Endothelial cell of umbilical vein (primary cell): ENCODE measurements at regions not wholly inside any gene's neighbourhood (a gene's known extent, or its start where the extent isn't known, plus 50 kb on each side); places are given as distances from the start of the nearest gene placed in this dataset.

Experiments
- BruUV-seq: library from RNA; stranded (reverse); fragments of 400-500 nt; replicated peaks from 2 replicates; lab custom pipeline; 2021; lab: Mats Ljungman, UMichigan
- CTCF ChIA-PET: fragments of 300-600, 350-600 bp; sonication (Branson Sonifier 250); formaldehyde crosslinking; loops from one replicate; lab custom pipeline; 2021; ENCODE audit warnings: antibody characterized with exemption, inconsistent platforms; lab: Charles Lee
- POLR2A ChIA-PET: fragments of 300-600, 350-600 bp; sonication (Branson Sonifier 250); formaldehyde crosslinking; loops from one replicate; lab custom pipeline; 2021; ENCODE audit warnings: antibody characterized with exemption, inconsistent platforms; lab: Charles Lee
- DNase-seq: peaks from one replicate; pipeline ENCODE4 v3.0.0-alpha.2; 2011; ENCODE audit warnings: low read depth, low spot score
- FAIRE-seq: peaks from 2 replicates; lab custom pipeline; 2011; peaks lifted over from hg19 to GRCh38; lab: Jason Lieb, UNC
- H2AFZ ChIP-seq: 2 replicates; pipeline ENCODE4 v1.6.0; 2012; ENCODE audit warnings: low read depth, low read length, control low read depth, inconsistent platforms
- H3K27ac ChIP-seq: 2 replicates; pipeline ENCODE4 v1.5.1; 2011; ENCODE audit warnings: low read depth, mild to moderate bottlenecking, control low read depth, low read length, moderate library complexity; ENCODE audit not compliant: insufficient read depth
- H3K27me3 ChIP-seq, 2 experiments: 2 replicates each; pipeline versions ENCODE4 v1.6.0 to v1.6.1; 2011; ENCODE audit warnings: low read length in 2 of 2, mixed read lengths in 1 of 2; ENCODE audit not compliant: control insufficient read depth in 2 of 2, insufficient read depth in 2 of 2
- H3K36me3 ChIP-seq, 2 experiments: 2 replicates in 1 of 2; 3 replicates in 1 of 2; pipeline ENCODE4 v1.5.1; 2011; ENCODE audit warnings: low read length in 2 of 2, mild to moderate bottlenecking in 1 of 2, moderate library complexity in 1 of 2; ENCODE audit not compliant: control insufficient read depth in 2 of 2, insufficient read depth in 2 of 2; ENCODE audit errors: extremely low read depth in 1 of 2
- H3K4me1 ChIP-seq: 3 replicates; pipeline ENCODE4 v1.5.1; 2011; ENCODE audit warnings: mild to moderate bottlenecking, low read length; ENCODE audit not compliant: control insufficient read depth, insufficient read depth; ENCODE audit errors: extremely low read depth
- H3K4me2 ChIP-seq: 2 replicates; pipeline ENCODE4 v1.6.1; 2011; ENCODE audit warnings: low read length, control low read depth, mixed read lengths; ENCODE audit not compliant: insufficient read depth
- H3K4me3 ChIP-seq, 3 experiments: fragments of 200-600 bp in 1 of 3; sonication (generic), shearing (Covaris generic) in 1 of 3; replicated peaks in 1 of 3; 2 replicates each; pipeline ENCODE4 v1.5.1; 2011 to 2016; ENCODE audit warnings: control low read depth in 3 of 3, low read length in 3 of 3, mild to moderate bottlenecking in 2 of 3, inconsistent platforms in 1 of 3, low read depth in 1 of 3, moderate library complexity in 1 of 3; ENCODE audit not compliant: insufficient read depth in 1 of 3
- H3K79me2 ChIP-seq: 2 replicates; pipeline ENCODE4 v1.6.0; 2012; ENCODE audit warnings: low read length, inconsistent platforms; ENCODE audit not compliant: control insufficient read depth, insufficient read depth
- H3K9ac ChIP-seq: replicated peaks from 2 replicates; pipeline ENCODE3; 2011; ENCODE audit warnings: low read length, control low read depth; ENCODE audit not compliant: insufficient read depth; ENCODE audit errors: extremely low read depth
- H3K9me1 ChIP-seq: replicated peaks from 3 replicates; pipeline ENCODE4 v1.6.0; 2011; ENCODE audit warnings: mild to moderate bottlenecking, low read length; ENCODE audit not compliant: control insufficient read depth, insufficient read depth; ENCODE audit errors: extremely low read depth
- H3K9me3 ChIP-seq: replicated peaks from 2 replicates; pipeline ENCODE4 v1.5.1; 2012; ENCODE audit warnings: low read length, inconsistent platforms; ENCODE audit not compliant: control insufficient read depth, insufficient read depth
- H4K20me1 ChIP-seq: replicated peaks from 2 replicates; pipeline ENCODE3; 2011; ENCODE audit warnings: mild to moderate bottlenecking, low read length; ENCODE audit not compliant: control insufficient read depth, insufficient read depth; ENCODE audit errors: extremely low read depth
- EZH2 ChIP-seq: IDR thresholded peaks from 2 replicates; pipeline ENCODE4 v1.6.1; 2012; ENCODE audit warnings: borderline replicate concordance, low read depth, mild to moderate bottlenecking, moderate library complexity, low read length, inconsistent platforms; ENCODE audit not compliant: severe bottlenecking
- FOS ChIP-seq: IDR thresholded peaks from 2 replicates; pipeline ENCODE4 v1.6.1; 2011; ENCODE audit warnings: mild to moderate bottlenecking, low read length, moderate library complexity, borderline replicate concordance; ENCODE audit not compliant: insufficient read depth
- GATA2 ChIP-seq: IDR thresholded peaks from 2 replicates; pipeline ENCODE4 v1.7.0; 2011; ENCODE audit warnings: low read depth, mild to moderate bottlenecking, moderate library complexity, mixed read lengths, low read length; ENCODE audit not compliant: insufficient read length, insufficient read depth
- JUN ChIP-seq: IDR thresholded peaks from 2 replicates; pipeline ENCODE4 v1.6.1; 2011; ENCODE audit warnings: borderline replicate concordance, low read depth; ENCODE audit not compliant: insufficient read length, insufficient read depth
- MYC ChIP-seq: IDR thresholded peaks from one replicate; pipeline ENCODE4 v1.6.1; 2011; ENCODE audit warnings: mild to moderate bottlenecking, low read depth, low read length
- POLR2A ChIP-seq: IDR thresholded peaks from 2 replicates; pipeline ENCODE4 v1.6.1; 2012; ENCODE audit warnings: low read depth, mild to moderate bottlenecking, control low read depth, low read length
- POLR2AphosphoS5 ChIP-seq: IDR thresholded peaks from 2 replicates; pipeline ENCODE4 v1.6.1; 2012; ENCODE audit warnings: low read depth, mild to moderate bottlenecking, control low read depth, low read length, moderate library complexity; ENCODE audit not compliant: insufficient read depth
- dilution Hi-C: fragments of 300-500 bp; cut with MboI; formaldehyde crosslinking; loops from one replicate; pipeline ENCODE4 v1.15.0; 2019; ENCODE audit warnings: low sequenced_read_pairs; ENCODE audit not compliant: extremely low pct_ligation_motif_present
- intact Hi-C: fragments of 100-400 bp; cut with micrococcal nuclease; formaldehyde crosslinking; loops from one replicate; pipeline ENCODE4 v1.10.0; 2022
- TF ChIP-seq, protein P1 (sequence below): IDR thresholded peaks from 2 replicates; pipeline ENCODE4 v1.6.1; 2011; ENCODE audit not compliant: insufficient read depth, insufficient read length
- TF ChIP-seq, protein P2 (sequence below), 2 donors: IDR thresholded peaks; 1 replicate in 1 of 2; 2 replicates in 1 of 2; pipeline ENCODE4 v1.5.1; 2011; ENCODE audit warnings: low read length in 2 of 2, mild to moderate bottlenecking in 2 of 2, moderate library complexity in 2 of 2, control low read depth in 1 of 2, inconsistent platforms in 1 of 2, low read depth in 1 of 2; ENCODE audit not compliant: insufficient read depth in 1 of 2; ENCODE audit errors: extremely low read depth in 1 of 2

DNA sequence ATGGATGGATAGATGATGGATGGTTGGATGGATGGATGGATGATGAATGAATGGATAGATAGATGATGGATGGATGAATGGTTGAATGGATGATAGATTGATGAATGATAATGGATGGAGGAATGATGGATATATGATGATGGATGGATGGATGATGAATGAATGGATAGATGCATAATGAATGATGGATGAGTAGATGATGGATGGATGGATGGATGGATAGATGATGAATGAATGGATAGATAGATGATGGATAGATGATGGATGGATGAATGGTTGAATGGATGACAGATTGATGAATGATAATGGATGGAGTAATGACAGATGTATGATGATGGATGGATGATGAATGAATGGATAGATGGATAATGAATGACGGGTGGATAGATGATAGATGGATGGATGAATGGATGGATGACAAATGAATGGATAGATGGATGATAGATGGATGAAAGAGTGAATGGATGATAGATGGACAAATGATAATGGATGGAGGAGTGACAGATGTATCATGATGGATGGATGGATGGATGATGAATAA, 1466.5 kb downstream of the BRD1 start:
- Histone ChIP-seq H3K4me3 (no peak overlapping the region), H3K36me3 (no peaks in the 10 kb centered on the region), H3K27ac (no peak overlapping the region), H3K79me2 (no peaks in the 10 kb centered on the region), H2AFZ (no peak overlapping the region), H3K4me2 (no peak overlapping the region), H3K4me1 (no peaks in the 10 kb centered on the region), H3K9ac (no peak overlapping the region), H3K27me3 (no peaks in the 10 kb centered on the region), H4K20me1 (no peaks in the 10 kb centered on the region), H3K9me3 (peaks cover 17% of the 10 kb centered on the region), H3K9me1 (no peaks in the 10 kb centered on the region)
- no peak for DNase-seq
- TF ChIP-seq FOS = no peak
- TF ChIP-seq JUN = no peak
- no peak for TF ChIP-seq POLR2AphosphoS5
- TF ChIP-seq GATA2 = no peak
- TF ChIP-seq EZH2 = no peak
- no peak for TF ChIP-seq POLR2A
- no peak for TF ChIP-seq MYC
- TF ChIP-seq, protein P1, sequence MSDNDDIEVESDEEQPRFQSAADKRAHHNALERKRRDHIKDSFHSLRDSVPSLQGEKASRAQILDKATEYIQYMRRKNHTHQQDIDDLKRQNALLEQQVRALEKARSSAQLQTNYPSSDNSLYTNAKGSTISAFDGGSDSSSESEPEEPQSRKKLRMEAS = no peak
- TF ChIP-seq, protein P2, sequence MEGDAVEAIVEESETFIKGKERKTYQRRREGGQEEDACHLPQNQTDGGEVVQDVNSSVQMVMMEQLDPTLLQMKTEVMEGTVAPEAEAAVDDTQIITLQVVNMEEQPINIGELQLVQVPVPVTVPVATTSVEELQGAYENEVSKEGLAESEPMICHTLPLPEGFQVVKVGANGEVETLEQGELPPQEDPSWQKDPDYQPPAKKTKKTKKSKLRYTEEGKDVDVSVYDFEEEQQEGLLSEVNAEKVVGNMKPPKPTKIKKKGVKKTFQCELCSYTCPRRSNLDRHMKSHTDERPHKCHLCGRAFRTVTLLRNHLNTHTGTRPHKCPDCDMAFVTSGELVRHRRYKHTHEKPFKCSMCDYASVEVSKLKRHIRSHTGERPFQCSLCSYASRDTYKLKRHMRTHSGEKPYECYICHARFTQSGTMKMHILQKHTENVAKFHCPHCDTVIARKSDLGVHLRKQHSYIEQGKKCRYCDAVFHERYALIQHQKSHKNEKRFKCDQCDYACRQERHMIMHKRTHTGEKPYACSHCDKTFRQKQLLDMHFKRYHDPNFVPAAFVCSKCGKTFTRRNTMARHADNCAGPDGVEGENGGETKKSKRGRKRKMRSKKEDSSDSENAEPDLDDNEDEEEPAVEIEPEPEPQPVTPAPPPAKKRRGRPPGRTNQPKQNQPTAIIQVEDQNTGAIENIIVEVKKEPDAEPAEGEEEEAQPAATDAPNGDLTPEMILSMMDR (IDR thresholded peaks at IDR 0.05; ENCODE audit: extremely low read depth in 1 of 2, insufficient read depth in 1 of 2, low read depth in 1 of 2, low read length in 2 of 2) = no peak
- no peak for FAIRE-seq
- CTCF ChIA-PET = no interaction called here
- POLR2A ChIA-PET = no interaction called here
- intact Hi-C loops (no loop called here), dilution Hi-C loops (no loop called here)
- BruUV-seq = no TSS peak
